ENCODE measurements at regions not wholly inside any gene's neighbourhood (a gene's known extent, or its start where the extent isn't known, plus 50 kb on each side); places are given as distances from the start of the nearest gene placed in this dataset.

DNA sequence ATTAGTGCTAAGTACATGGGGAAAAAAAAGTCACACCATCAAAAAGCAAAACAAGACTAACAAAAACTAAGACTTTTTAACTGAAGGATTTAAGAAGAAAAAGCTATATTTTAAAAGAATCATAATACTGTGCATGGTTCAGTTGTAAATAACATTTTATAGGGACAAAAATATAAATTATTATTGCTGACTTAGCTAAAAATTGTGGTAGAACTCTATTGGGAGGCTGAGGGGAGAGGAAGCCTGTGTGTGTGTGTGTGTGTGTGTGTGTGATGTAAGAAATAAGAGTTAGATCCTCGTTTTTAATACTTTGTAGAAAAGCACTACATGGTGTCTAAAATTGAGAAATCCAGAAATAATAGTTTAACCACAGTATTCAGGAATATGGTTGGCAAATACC lies 1950.9 kb upstream of the TENM3 start:
- TF ChIP-seq, protein P1, sequence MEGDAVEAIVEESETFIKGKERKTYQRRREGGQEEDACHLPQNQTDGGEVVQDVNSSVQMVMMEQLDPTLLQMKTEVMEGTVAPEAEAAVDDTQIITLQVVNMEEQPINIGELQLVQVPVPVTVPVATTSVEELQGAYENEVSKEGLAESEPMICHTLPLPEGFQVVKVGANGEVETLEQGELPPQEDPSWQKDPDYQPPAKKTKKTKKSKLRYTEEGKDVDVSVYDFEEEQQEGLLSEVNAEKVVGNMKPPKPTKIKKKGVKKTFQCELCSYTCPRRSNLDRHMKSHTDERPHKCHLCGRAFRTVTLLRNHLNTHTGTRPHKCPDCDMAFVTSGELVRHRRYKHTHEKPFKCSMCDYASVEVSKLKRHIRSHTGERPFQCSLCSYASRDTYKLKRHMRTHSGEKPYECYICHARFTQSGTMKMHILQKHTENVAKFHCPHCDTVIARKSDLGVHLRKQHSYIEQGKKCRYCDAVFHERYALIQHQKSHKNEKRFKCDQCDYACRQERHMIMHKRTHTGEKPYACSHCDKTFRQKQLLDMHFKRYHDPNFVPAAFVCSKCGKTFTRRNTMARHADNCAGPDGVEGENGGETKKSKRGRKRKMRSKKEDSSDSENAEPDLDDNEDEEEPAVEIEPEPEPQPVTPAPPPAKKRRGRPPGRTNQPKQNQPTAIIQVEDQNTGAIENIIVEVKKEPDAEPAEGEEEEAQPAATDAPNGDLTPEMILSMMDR (IDR thresholded peaks at IDR 0.05) = no peak
- TF ChIP-seq POLR2A (IDR thresholded peaks at IDR 0.05) = no peak
